ENCODE measurements at regions not wholly inside any gene's neighbourhood (a gene's known extent, or its start where the extent isn't known, plus 50 kb on each side); places are given as distances from the start of the nearest gene placed in this dataset.

- in situ Hi-C loops (cut with HindIII; ENCODE audit: low pct_unique_long_range_greater_than_20kb, low sequenced_read_pairs) = no loop called here
These were observed 325.0 kb upstream of the PKDCC start for GRCh38 chr2:41722668-41723369.

DNA sequence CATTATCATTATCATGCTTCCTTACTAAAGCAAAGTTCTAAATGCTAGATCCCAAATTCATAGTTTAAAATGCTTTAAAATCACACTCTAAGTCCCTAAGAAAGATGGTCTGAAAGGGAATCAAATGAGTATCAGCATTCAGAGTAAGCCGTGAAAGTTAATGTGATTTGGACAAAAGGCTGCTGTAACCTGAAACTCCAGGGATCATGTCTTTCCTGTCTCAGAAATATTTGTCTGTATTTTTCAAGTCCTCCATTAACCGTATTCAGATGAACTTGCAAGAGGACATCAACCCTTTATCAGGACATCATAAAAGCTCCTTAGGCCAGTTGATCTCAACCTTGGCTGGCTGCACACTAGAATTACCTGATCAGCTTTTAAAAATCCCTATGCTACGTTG is 324.3 kb upstream of the PKDCC start:
- DNase-seq (ENCODE audit: low read depth) = no peak
- in situ Hi-C loops (cut with HindIII; ENCODE audit: low pct_unique_long_range_greater_than_20kb, low sequenced_read_pairs) = no loop called here

More at GRCh38 chr2:41722668-41723369, 325.0 kb upstream of the PKDCC start:
- DNase-seq (ENCODE audit: low read depth) = peak; percentile 95

- in situ Hi-C loops (cut with HindIII; ENCODE audit: low pct_unique_long_range_greater_than_20kb, low sequenced_read_pairs) = no loop called here
- no peak for DNase-seq (ENCODE audit: low read depth)
These were observed 323.4 kb upstream of the PKDCC start for GRCh38 chr2:41724465-41724864.

DNA sequence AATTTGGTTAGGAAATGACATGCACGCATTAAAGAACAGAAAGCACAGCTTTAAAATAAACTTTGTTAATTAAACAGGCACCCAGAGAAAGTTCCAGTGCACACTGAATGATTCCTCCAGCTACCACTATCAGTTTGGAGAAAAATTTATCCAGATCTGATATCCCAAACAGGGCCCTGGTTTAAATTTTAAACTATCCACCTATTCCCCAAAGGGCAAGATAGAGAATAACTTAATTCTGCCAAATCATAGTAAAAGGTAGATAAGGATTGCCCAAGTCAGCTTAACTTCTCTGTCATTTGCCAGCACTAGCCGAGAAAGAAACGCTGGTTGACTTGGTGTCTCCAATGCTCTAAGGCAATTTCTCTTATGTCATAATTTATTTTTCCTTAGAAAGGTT is 321.9 kb upstream of the PKDCC start:
- in situ Hi-C loops (cut with HindIII; ENCODE audit: low pct_unique_long_range_greater_than_20kb, low sequenced_read_pairs) = no loop called here

GRCh38 chr2:41726364-41726763 is 321.5 kb upstream of the PKDCC start:
- no peak for DNase-seq (ENCODE audit: low read depth)
- in situ Hi-C loops (cut with HindIII; ENCODE audit: low pct_unique_long_range_greater_than_20kb, low sequenced_read_pairs) = no loop called here

More for the DNA sequence above, 321.9 kb upstream of the PKDCC start:
- DNase-seq (ENCODE audit: low read depth) = no peak

DNA sequence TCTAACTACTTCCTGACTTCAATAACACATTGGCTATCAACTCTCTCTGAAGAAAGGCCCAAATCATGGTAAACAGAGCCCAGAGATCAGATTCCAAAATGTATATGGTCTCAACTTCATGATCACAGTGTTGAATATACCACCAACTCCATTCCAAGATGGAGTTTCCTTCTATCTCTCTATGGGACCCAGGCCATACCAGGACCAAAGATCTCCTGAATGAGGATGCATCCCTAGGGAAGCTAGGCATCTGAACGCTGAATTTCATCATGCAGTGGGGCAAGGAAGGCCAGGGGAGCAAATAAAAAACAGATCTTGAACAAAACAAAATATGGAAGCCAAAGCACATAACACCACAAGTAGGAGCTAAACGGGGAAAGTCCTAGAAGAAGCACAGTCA is 320.7 kb upstream of the PKDCC start:
- no peak for DNase-seq (ENCODE audit: low read depth)
- in situ Hi-C loops (cut with HindIII; ENCODE audit: low pct_unique_long_range_greater_than_20kb, low sequenced_read_pairs) = no loop called here

DNA sequence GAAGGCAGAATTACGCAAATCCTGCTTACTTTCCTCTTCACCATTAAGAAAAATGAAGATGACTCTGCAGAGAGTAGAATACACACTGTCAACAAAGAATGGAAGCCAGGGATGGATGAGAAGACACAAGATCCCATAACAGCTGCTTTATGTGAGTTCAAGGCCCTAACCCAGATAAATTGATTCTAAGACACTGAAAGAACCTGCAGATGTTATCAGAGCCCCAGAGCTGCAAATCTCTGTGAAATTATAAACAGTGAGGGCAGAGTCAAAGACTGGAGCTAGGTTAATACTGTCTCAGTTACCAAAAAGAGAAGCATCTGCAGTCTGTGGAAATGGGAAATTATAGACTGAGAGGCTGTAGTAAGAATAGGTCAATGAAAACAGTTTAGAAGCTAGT is 320.1 kb upstream of the PKDCC start:
- in situ Hi-C loops (cut with HindIII; ENCODE audit: low pct_unique_long_range_greater_than_20kb, low sequenced_read_pairs) = no loop called here

GRCh38 chr2:41728788-41729338 is 319.0 kb upstream of the PKDCC start:
- DNase-seq (ENCODE audit: low read depth) = no peak
- in situ Hi-C loops (cut with HindIII; ENCODE audit: low pct_unique_long_range_greater_than_20kb, low sequenced_read_pairs) = no loop called here

More for the DNA sequence above, 320.1 kb upstream of the PKDCC start:
- DNase-seq (ENCODE audit: low read depth) = no peak

- no peak for DNase-seq (ENCODE audit: low read depth)
- in situ Hi-C loops (cut with HindIII; ENCODE audit: low pct_unique_long_range_greater_than_20kb, low sequenced_read_pairs) = no loop called here
These were observed 317.9 kb upstream of the PKDCC start for GRCh38 chr2:41729800-41730364.

DNA sequence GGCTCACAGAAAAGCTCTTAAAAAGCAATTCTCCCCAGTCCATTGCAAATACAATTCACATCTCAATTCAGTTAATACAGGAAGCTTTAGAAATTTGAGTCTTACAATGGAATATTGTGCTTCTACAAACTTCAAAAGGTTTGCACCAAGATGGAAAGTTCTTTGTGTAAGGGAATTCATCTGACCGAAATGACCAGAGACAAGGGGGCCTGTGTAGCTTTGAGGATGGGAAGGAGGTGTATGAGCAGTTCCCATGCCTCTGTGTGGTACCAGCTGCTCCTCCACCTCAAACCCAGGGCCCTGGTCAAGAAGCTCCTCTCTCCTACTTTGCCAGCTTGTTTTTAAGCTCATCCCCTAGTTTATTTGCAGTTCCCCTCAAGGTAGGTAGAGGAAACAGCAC is 312.8 kb upstream of the PKDCC start:
- no peak for DNase-seq (ENCODE audit: low read depth)
- in situ Hi-C loops (cut with HindIII; ENCODE audit: low pct_unique_long_range_greater_than_20kb, low sequenced_read_pairs) = no loop called here

- in situ Hi-C loops (cut with HindIII; ENCODE audit: low pct_unique_long_range_greater_than_20kb, low sequenced_read_pairs) = no loop called here
- DNase-seq (ENCODE audit: low read depth) = no peak
These were observed 312.3 kb upstream of the PKDCC start for GRCh38 chr2:41735476-41735875.

DNA sequence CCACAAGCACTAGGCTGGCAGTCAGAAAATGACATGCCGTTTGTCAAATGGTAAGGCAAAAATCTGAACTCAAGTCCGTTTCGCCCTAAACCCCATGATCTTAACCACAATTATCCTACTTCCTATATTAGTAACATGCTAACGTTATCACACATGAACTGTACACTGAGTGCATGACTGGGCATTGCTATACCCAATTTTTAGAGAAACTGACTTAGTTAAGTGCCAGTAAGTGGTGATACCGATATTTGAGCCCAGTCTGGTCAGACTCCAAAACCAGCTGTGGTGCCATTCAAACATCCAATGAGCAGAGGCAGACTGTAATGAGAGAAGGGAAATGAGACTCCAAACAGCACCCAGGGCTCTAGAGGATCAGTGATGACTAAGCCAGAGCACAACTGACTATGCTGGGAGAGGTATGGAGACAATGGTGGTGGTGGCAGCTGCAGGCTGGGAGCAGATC is 311.7 kb upstream of the PKDCC start:
- in situ Hi-C loops (cut with HindIII; ENCODE audit: low pct_unique_long_range_greater_than_20kb, low sequenced_read_pairs) = no loop called here
- no peak for DNase-seq (ENCODE audit: low read depth)

DNA sequence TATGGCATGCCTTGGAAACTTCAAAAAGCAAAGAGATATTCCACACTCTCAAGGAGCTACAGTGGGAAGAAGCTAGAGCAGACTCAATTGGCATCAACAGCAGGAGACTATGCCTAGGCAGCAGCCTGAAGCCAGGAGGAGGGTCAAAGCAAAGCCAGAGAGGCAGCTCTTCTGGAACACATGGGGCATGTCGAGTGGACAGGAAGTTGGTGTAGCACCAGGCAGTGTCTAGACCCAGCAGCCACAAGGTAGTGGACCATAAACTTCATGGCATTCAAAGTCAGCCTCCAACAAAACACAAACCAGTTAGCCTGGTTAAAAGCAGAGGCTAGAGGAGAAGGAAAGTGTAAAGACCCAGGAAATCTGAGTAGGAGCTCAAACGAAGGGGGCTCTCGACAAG is 311.2 kb upstream of the PKDCC start:
- in situ Hi-C loops (cut with HindIII; ENCODE audit: low pct_unique_long_range_greater_than_20kb, low sequenced_read_pairs) = no loop called here

DNA sequence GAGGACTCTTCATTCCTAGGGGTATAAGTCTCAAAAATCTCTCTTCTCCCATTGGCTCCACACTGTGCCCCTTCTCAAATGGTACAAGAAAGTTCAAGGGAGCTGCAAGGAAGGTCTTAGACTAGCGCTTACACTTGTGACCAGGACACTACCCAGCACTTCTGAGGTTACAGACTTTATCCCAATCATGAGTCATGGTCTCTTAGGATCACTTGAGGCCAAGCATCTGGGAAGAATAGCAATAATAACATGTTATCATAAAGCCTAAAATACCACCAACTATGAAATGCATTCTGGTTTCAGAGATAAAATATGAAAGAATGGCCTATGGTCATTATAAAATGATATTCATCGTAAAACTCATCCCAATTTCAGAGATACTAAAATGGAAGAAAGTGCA is 309.9 kb upstream of the PKDCC start:
- DNase-seq (ENCODE audit: low read depth) = no peak
- in situ Hi-C loops (cut with HindIII; ENCODE audit: low pct_unique_long_range_greater_than_20kb, low sequenced_read_pairs) = no loop called here

More for the DNA sequence above, 311.2 kb upstream of the PKDCC start:
- no peak for DNase-seq (ENCODE audit: low read depth)

DNA sequence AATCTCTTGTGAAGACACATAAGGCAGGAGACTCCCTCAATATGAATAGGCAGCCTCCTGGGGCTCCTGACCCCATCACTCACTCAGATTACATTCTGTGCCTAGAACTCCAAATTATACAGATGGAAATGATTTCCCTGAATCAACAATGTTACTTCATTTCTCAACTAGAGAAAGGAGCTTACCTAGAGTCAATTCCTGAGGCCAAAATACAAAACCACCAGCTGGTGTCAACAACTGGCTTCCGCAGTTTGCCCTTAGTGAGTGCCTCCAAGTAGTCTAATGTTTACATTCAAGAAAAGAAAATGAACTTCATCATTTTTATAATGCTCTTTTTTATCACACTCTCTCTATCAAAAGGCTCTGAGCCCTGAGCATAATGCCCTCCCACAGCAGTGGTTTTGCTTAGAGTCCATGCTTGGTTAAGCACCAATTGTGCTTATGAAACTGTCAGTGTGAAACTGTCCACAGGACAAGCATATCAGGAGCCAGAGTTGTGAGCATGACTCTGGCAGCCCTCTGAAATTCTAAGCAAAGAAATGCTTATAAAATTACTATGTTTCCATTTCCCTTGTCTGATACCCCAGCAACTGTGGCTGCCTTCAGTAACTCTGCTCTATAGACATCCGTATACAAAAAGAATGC is 305.7 kb upstream of the PKDCC start:
- no peak for DNase-seq (ENCODE audit: low read depth)
- in situ Hi-C loops (cut with HindIII; ENCODE audit: low pct_unique_long_range_greater_than_20kb, low sequenced_read_pairs) = no loop called here

GRCh38 chr2:41743324-41743723 is 304.5 kb upstream of the PKDCC start:
- no peak for DNase-seq (ENCODE audit: low read depth)
- in situ Hi-C loops (cut with HindIII; ENCODE audit: low pct_unique_long_range_greater_than_20kb, low sequenced_read_pairs) = no loop called here

DNA sequence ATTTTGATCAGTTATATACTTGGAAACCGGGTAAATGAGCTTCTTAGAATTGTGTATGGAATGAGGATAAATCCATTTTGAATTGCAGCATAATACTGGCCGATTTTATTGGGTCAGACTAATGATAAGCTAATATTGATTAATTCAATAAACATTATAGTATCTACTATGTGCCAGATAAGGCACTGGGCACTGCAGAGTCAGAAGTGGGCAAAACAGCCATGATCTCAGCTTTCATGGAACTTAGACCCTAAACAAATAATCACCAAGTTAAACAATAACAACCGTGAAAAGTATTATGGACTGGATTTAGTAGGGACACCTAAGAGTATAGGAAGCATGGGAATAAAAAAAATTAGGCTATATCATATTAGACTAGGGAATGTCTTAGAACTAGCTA is 297.0 kb upstream of the PKDCC start:
- no peak for DNase-seq (ENCODE audit: low read depth)
- in situ Hi-C loops (cut with HindIII; ENCODE audit: low pct_unique_long_range_greater_than_20kb, low sequenced_read_pairs) = no loop called here

DNA sequence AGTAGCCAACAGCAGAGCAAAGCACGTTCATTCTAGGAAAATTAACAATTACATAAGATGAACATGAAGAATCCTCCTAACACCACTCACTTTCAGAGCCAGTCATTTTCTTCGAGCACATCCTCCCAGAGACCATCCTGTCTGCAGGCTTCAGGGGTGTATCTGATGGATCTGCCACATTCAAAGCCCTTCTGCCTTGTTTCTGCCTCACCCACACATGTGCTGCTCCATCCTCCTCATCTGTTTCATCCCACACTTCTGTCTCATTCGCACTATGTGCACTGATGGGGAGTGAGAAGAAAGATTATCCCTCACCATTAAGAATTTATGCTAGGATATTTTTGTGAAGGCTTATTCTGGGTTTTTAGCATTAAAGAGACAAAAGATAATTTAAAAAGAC is 287.9 kb upstream of the PKDCC start:
- in situ Hi-C loops (cut with HindIII; ENCODE audit: low pct_unique_long_range_greater_than_20kb, low sequenced_read_pairs) = no loop called here

GRCh38 chr2:41763141-41763540 is 284.7 kb upstream of the PKDCC start:
- in situ Hi-C loops (cut with HindIII; ENCODE audit: low pct_unique_long_range_greater_than_20kb, low sequenced_read_pairs) = no loop called here
- DNase-seq (ENCODE audit: low read depth) = no peak

More for the DNA sequence above, 287.9 kb upstream of the PKDCC start:
- no peak for DNase-seq (ENCODE audit: low read depth)
